HUES64 (cell line): ENCODE measurements at regions not wholly inside any gene's neighbourhood (a gene's known extent, or its start where the extent isn't known, plus 50 kb on each side); places are given as distances from the start of the nearest gene placed in this dataset.
"Not testable (repeated sequence)": the region's sequence is repeated elsewhere in the genome, so short reads cannot be mapped to it uniquely, and the experiment has no call there.

ENCODE experiments used
- H3K27ac ChIP-seq: 2 replicates; pipeline ENCODE4 v1.7.0; 2013; ENCODE audit warnings: low read depth, low read length, inconsistent platforms
- H3K27me3 ChIP-seq: 2 replicates; pipeline ENCODE4 v1.6.1; 2013; ENCODE audit warnings: mild to moderate bottlenecking, low read length; ENCODE audit not compliant: insufficient read depth
- H3K36me3 ChIP-seq: 2 replicates; pipeline ENCODE4 v1.6.1; 2013; ENCODE audit warnings: mild to moderate bottlenecking, low read length; ENCODE audit not compliant: insufficient read depth
- H3K4me1 ChIP-seq: 2 replicates; pipeline ENCODE4 v1.6.1; 2013; ENCODE audit warnings: mild to moderate bottlenecking, low read length, moderate library complexity; ENCODE audit not compliant: insufficient read depth
- H3K4me3 ChIP-seq: 2 replicates; pipeline ENCODE4 v1.5.1; 2013; ENCODE audit warnings: mild to moderate bottlenecking, low read length, moderate library complexity
- H3K9ac ChIP-seq: 2 replicates; pipeline ENCODE4 v1.6.1; 2013; ENCODE audit warnings: mild to moderate bottlenecking, low read depth, low read length
- H3K9me3 ChIP-seq: 2 replicates; pipeline ENCODE4 v1.6.1; 2013; ENCODE audit warnings: low read depth, low read length; ENCODE audit not compliant: insufficient read depth
- WGBS: fragments of 150-250, 120-280 bp; methylation state at CpG from one replicate; pipeline ENCODE4 v1.1.7; 2013; ENCODE audit warnings: missing lambda C conversion rate; 5-methylcytosine and 5-hydroxymethylcytosine counted together

DNA sequence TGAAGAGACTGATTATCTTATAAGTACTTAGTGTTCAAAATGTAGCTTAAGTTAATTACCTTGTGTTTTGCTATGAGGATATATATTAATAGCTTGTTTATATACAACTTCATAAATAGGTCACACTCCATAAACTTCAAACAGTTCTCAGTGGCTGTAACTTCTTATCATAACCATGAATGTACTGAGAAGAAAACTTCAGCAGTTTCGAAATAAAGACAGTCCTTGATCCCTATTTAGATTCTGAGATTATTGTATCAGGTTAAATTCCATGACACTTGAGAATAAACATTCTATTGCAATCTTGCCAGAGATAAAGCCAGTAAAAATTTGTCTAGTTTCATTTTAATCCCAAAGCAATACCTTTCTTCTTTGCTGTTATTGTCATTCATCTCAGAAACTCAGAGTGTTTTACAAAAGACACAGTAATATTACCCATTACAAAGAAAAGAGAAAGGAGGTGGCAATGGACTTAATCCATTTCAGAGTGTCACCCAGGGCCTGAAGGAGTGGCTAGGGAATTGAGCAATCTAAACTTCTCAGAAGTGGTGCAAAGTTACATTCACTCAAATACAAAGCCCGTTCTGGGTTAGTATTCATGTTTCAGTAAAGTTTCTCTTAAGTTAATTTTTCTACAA, 403.6 kb downstream of the SEMA3D start:
- WGBS, result 92% methylated on average over 2 of the region's 2 CpGs
- Histone ChIP-seq H3K9ac (no peak overlapping the region), H3K27me3 (no peaks in the 10 kb centered on the region), H3K9me3 (no peaks in the 10 kb centered on the region), H3K4me3 (no peak overlapping the region), H3K4me1 (peaks cover 8% of the 10 kb centered on the region; the same call in 1 of the 2 replicates), H3K27ac (no peak overlapping the region), H3K36me3 (no peaks in the 10 kb centered on the region)

DNA sequence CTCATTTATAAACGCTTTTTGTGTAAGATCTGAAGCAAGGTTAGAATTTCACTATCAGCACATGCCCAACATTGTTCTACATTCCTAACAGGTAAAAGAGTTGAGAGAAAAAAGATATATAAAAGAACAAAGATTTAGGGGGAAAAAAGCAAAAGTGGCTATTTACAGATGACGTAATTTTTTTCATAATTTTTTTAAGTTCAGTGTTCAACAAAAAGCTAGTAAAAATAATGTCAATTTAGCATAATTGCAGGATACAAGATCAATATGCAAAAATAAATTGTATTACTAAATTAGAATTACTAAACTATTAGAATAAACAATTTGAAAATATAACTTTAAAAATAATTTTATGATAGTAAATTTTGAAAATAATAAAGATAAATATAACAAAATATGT, 405.0 kb downstream of the SEMA3D start:
- H3K4me3 ChIP-seq, result no peak overlapping the region
- H3K9ac ChIP-seq, result no peak overlapping the region
- peaks cover 8% of the 10 kb centered on the region; the same call in 1 of the 2 replicates for H3K4me1 ChIP-seq
- H3K9me3 ChIP-seq, result no peaks in the 10 kb centered on the region
- H3K27ac ChIP-seq, result no peak overlapping the region
- WGBS, result 100% methylated on average over 1 of the region's 2 CpGs
- H3K36me3 ChIP-seq, result no peaks in the 10 kb centered on the region
- no peaks in the 10 kb centered on the region for H3K27me3 ChIP-seq

DNA sequence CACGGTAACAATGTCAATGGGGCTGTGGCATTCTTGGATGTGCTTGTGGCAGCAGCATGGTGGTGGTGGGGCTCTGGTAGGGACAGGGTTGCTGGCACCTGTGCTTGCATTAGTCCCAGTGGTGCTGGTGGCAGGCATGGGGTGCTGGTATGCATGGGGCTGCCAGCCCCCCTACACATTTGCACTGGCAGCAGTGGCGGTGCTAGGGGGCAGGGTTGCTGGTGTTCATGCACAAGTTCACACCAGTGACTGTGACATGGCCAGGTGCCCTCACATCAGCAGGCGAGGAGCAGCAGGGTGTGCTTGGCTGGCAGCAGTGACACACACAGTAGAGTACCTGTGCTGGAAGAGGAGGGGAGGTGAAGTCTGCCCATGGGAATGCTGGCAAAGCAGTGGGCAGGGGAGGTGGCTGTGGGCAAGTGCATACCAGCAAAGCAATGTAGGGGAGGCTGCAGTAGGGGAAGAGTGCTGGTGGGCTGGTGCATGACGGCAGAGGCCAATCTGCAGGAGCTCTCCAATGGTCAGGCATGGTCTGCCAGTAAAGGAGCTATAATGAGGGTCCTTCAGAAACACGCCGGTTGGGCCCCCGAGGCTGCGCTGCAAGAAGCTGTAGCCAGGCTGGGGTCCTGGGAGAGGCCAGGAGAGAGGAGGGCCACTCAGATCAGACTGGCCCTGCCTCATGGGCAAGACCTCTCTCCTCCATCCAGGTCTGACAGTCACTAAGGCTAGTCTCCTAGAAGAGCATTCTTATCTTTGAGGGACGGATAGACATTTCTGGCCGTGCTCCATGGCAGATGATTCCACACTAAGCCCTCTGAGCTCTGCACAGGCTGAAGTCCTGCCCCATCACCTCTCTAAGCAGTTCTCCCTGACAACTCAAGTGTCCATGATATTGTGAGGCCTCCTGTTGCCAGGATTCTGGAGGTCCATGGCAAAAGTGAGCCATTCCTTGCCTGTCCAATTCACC, 406.4 kb downstream of the SEMA3D start:
- H3K4me1 ChIP-seq, result peaks cover 8% of the 10 kb centered on the region; the same call in 1 of the 2 replicates
- WGBS, result 93% methylated on average over 10 of the region's 10 CpGs
- no peaks in the 10 kb centered on the region for H3K36me3 ChIP-seq
- no peaks in the 10 kb centered on the region for H3K27me3 ChIP-seq
- no peak overlapping the region for H3K27ac ChIP-seq
- H3K4me3 ChIP-seq, result no peak overlapping the region
- no peak overlapping the region for H3K9ac ChIP-seq
- no peaks in the 10 kb centered on the region for H3K9me3 ChIP-seq

DNA sequence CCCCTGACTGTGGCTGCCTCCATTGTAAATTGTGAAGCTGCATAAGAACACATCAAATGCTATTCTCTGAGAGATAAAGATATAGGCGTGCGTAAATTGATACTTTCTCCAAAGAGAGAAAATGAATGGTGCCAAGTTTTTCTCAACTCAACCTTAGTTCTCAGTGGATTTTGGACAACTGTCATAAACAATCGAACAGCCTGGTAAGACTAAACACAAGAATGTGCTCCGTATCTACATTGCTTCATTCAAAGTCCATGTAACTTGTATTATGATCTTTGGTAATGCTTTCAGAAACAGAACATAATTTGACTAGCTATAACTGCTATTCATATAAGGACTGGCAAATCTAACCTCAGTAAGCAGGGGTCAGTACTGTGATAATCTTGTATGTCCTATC, 429.1 kb downstream of the SEMA3D start:
- no peaks in the 10 kb centered on the region for H3K4me1 ChIP-seq
- H3K9me3 ChIP-seq, result peaks cover 8% of the 10 kb centered on the region; the same call in 1 of the 2 replicates
- H3K4me3 ChIP-seq, result no peak overlapping the region
- H3K27ac ChIP-seq, result no peak overlapping the region
- no peaks in the 10 kb centered on the region for H3K36me3 ChIP-seq
- no peak overlapping the region for H3K9ac ChIP-seq
- H3K27me3 ChIP-seq, result no peaks in the 10 kb centered on the region
- 100% methylated on average over 4 of the region's 4 CpGs for WGBS

DNA sequence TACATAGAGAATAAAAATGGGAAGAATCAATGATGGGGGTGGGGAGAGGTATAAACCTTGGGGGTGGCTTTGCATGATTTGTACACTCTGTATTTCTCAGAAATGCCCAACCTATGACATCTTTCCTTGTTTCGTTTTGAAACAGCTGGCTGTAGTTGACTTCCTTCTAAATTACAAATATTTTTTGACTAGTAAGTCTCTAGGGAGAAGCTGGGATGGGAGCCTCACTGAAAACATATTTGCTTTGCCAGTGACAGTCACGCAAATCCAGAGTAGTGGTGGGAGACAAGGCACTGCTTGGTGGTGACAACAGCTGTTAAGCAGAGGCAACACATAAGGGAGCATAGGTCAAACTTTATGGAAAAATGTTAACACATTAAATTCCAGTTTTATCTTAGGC, 440.5 kb downstream of the SEMA3D start:
- WGBS, result 93% methylated on average over 1 of the region's 2 CpGs
- no peak overlapping the region for H3K4me3 ChIP-seq
- no peaks in the 10 kb centered on the region for H3K9me3 ChIP-seq
- H3K27me3 ChIP-seq, result no peaks in the 10 kb centered on the region
- H3K9ac ChIP-seq, result no peak overlapping the region
- H3K36me3 ChIP-seq, result no peaks in the 10 kb centered on the region
- no peaks in the 10 kb centered on the region for H3K4me1 ChIP-seq
- no peak overlapping the region for H3K27ac ChIP-seq

DNA sequence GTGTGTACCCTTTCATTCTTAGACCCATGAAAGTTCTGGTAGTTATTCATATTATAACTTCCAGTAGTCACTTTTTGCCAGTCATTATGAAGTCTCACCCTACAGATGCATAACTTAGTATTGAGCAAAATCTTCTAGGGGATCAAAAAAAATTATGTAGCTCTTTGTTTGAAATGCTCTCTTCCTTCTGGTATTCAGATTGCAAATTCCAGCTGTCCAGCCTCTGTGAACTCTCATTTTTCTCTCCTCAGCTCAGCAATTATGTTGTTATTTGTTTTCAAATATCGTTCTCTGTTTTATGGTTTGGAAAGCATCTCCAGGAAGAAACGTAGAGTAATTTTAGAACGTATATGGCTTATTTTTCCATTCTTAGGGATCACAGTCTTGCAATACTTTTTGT, 442.5 kb downstream of the SEMA3D start:
- no peaks in the 10 kb centered on the region for H3K4me1 ChIP-seq
- WGBS, result 96% methylated on average over 3 of the region's 3 CpGs
- H3K27ac ChIP-seq, result no peak overlapping the region

DNA sequence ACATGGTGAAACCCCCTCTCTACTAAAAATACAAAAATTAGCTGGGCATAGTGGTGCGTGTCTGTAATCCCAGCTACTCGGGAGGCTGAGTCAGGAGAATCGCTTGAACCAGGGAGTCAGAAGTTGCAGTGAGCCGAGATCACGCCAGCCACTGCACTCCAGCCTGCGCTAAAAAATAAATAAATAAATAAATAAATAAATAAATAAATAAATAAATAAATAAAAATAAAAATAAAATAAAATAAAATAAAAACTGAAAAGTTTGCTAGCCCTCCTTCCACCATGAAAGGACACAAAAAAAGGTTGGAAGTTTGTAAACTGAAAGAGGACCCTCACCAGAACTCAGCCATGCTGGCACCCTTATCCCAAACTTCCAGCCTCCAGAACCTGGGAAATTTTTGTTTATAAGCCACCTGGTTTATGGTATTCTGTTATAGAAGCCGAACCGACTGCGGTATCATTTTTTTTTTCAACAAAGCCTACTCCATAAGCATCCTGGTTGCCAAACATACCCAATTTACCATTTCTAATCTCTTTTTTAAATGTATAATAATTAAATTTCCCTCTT, 448.2 kb downstream of the SEMA3D start:
- H3K9me3 ChIP-seq, result no peaks in the 10 kb centered on the region
- no peak overlapping the region for H3K27ac ChIP-seq
- H3K9ac ChIP-seq, result no peak overlapping the region
- H3K36me3 ChIP-seq, result no peaks in the 10 kb centered on the region
- H3K4me1 ChIP-seq, result no peaks in the 10 kb centered on the region
- H3K4me3 ChIP-seq, result no peak overlapping the region
- 93% methylated on average over 8 of the region's 9 CpGs for WGBS
- no peaks in the 10 kb centered on the region for H3K27me3 ChIP-seq

More for the DNA sequence above, 442.5 kb downstream of the SEMA3D start:
- no peak overlapping the region for H3K9ac ChIP-seq
- no peaks in the 10 kb centered on the region for H3K27me3 ChIP-seq
- H3K9me3 ChIP-seq, result no peaks in the 10 kb centered on the region
- no peak overlapping the region for H3K4me3 ChIP-seq
- H3K36me3 ChIP-seq, result no peaks in the 10 kb centered on the region

DNA sequence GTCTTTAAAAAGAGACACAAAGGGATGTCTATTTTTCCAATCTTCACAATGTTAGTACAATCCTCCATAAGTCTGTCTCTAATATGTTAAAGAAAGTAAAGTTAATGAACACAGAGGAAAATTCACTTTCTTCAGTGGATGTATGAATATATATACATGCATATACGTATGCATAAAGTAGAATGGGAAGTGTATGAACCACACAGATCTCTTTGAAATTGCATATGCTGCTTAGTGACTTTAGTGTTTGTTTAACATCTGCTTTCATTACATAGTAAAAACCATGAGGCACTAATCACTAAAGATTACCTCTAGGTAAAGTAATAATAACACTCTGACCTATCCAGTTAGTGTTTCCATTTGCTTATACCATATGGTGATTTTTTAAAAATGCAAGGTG, 451.2 kb downstream of the SEMA3D start:
- 100% methylated on average over 1 of the region's 1 CpG for WGBS
- Histone ChIP-seq H3K36me3 (no peaks in the 10 kb centered on the region), H3K9me3 (0 out of 2 replicates have a peak, but pooled peaks cover 4% of the 10 kb centered on the region), H3K4me3 (no peak overlapping the region), H3K4me1 (no peaks in the 10 kb centered on the region), H3K27ac (no peak overlapping the region), H3K27me3 (no peaks in the 10 kb centered on the region), H3K9ac (no peak overlapping the region)

DNA sequence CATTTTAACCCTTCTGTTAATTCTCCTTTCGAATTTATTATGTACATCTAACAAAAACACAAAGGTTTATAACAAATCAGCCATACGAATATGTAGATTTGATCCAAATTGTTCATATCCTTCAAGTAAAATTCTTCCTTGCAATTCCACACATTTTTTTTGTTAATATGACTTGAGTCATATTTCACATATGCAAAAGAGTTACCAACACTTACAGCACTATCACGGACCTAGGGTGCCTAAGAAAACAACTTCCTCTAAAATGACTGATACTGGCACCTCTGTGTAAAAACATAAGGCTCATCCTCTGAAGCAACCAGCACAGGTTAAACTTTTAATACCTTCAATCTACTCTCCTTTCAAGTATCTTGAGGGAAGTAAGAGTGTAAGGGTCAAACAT, 451.8 kb downstream of the SEMA3D start:
- Histone ChIP-seq H3K9me3 (0 out of 2 replicates have a peak, but pooled peaks cover 4% of the 10 kb centered on the region), H3K9ac (no peak overlapping the region), H3K4me3 (no peak overlapping the region), H3K4me1 (no peaks in the 10 kb centered on the region), H3K27me3 (no peaks in the 10 kb centered on the region), H3K27ac (no peak overlapping the region), H3K36me3 (no peaks in the 10 kb centered on the region)
- WGBS, result 94% methylated on average over 3 of the region's 3 CpGs

DNA sequence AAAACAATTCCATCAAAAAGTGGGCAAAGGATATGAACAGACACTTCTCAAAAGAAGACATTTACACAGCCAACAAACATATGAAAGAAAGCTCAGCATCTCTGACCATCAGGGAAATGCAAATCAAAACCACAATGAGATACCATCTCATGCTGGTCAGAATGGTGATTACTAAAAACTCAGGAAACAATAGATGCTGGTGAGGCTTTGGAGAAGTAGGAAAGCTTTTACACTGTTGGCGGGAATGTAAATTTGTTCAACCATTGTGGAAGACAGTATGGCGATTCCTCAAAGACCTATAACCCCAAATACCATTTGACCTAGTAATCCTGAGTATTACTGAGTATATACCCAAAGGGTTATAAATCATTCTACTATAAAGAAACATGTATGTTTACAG, 452.9 kb downstream of the SEMA3D start:
- H3K36me3 ChIP-seq, H3K9ac ChIP-seq, H3K9me3 ChIP-seq, H3K27ac ChIP-seq, H3K27me3 ChIP-seq, H3K4me3 ChIP-seq, H3K4me1 ChIP-seq: not testable (repeated sequence)
- WGBS, result 100% methylated on average over 1 of the region's 2 CpGs

DNA sequence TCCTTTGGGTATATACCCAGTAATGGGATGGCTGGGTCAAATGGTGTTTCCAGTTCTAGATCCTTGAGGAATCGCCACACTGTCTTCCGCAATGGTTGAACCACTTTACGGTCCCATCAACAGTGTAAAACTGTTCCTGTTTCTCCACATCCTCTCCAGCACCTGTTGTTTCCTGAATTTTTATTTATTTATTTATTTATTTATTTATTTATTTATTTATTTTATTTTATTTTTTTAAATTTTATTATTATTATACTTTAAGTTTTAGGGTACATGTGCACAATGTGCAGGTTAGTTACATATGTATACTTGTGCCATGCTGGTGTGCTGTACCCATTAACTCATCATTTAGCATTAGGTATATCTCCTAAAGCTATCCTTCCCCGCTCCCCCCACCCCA, 456.0 kb downstream of the SEMA3D start:
- not testable (repeated sequence) for H3K9ac ChIP-seq, H3K27ac ChIP-seq, H3K36me3 ChIP-seq, H3K4me1 ChIP-seq, H3K9me3 ChIP-seq, H3K4me3 ChIP-seq, H3K27me3 ChIP-seq
- WGBS, result 94% methylated on average over 4 of the region's 4 CpGs
